MM.1S (cell line): ENCODE measurements at regions not wholly inside any gene's neighbourhood (a gene's known extent, or its start where the extent isn't known, plus 50 kb on each side); places are given as distances from the start of the nearest gene placed in this dataset.

Experiments used
- CTCF ChIP-seq: fragments of 300-600 bp; sonication (generic); IDR thresholded peaks from 2 replicates; pipeline ENCODE4 v1.5.1; 2016; ENCODE audit warnings: antibody characterized with exemption, low read length, mixed read lengths
- EZH2 ChIP-seq: fragments of 300-600 bp; sonication (generic); optimal IDR thresholded peaks from 2 replicates; pipeline ENCODE3; 2017; ENCODE audit warnings: low read depth, mild to moderate bottlenecking, antibody characterized with exemption, low read length, mixed read lengths

- TF ChIP-seq CTCF (no peak), EZH2 (no peak)
Measured at GRCh38 chr1:177793900-177794299, 176.0 kb downstream of the SEC16B start.
